GM10266 (cell line): ENCODE measurements at regions not wholly inside any gene's neighbourhood (a gene's known extent, or its start where the extent isn't known, plus 50 kb on each side); places are given as distances from the start of the nearest gene placed in this dataset.

ENCODE experiments used
- DNase-seq: peaks from one replicate; pipeline ENCODE4 v3.0.0; 2012; ENCODE audit errors: extremely low spot score
- TF ChIP-seq, protein P1 (sequence below): IDR thresholded peaks from 2 replicates; pipeline ENCODE4 v1.5.1; 2012; ENCODE audit warnings: mild to moderate bottlenecking, low read depth; ENCODE audit not compliant: control insufficient read depth, insufficient read depth; ENCODE audit errors: missing control alignments

- TF ChIP-seq, protein P1, sequence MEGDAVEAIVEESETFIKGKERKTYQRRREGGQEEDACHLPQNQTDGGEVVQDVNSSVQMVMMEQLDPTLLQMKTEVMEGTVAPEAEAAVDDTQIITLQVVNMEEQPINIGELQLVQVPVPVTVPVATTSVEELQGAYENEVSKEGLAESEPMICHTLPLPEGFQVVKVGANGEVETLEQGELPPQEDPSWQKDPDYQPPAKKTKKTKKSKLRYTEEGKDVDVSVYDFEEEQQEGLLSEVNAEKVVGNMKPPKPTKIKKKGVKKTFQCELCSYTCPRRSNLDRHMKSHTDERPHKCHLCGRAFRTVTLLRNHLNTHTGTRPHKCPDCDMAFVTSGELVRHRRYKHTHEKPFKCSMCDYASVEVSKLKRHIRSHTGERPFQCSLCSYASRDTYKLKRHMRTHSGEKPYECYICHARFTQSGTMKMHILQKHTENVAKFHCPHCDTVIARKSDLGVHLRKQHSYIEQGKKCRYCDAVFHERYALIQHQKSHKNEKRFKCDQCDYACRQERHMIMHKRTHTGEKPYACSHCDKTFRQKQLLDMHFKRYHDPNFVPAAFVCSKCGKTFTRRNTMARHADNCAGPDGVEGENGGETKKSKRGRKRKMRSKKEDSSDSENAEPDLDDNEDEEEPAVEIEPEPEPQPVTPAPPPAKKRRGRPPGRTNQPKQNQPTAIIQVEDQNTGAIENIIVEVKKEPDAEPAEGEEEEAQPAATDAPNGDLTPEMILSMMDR = no peak
- no peak for DNase-seq
Measured at GRCh38 chr4:126986005-126986404, 646.8 kb upstream of the INTU start.

DNA sequence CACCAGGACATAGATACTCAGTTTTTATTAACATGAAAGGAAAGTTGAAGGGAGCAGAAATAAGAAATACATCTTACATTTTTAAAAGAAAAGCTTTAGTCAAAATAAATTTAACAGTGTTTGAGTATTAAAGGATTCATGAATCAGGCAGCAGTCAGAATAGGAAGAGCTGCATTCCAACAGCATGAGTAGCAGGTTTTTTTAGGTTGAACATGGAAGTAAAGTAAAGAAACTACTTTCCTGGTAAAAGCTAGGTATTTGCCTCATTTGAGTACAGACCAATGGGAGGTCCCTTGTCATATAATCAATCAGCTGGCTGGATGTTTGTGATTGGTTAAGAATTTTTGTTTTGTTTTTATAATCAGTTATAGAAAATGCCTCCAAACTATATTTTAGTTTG lies 645.9 kb upstream of the INTU start:
- TF ChIP-seq, protein P1 = no peak
- no peak for DNase-seq

- TF ChIP-seq, protein P1 = no peak
- no peak for DNase-seq
Measured at GRCh38 chr4:126991965-126992364, 640.8 kb upstream of the INTU start.

GRCh38 chr4:126992910-126993309 lies 639.8 kb upstream of the INTU start:
- DNase-seq = no peak
- TF ChIP-seq, protein P1 = no peak

DNA sequence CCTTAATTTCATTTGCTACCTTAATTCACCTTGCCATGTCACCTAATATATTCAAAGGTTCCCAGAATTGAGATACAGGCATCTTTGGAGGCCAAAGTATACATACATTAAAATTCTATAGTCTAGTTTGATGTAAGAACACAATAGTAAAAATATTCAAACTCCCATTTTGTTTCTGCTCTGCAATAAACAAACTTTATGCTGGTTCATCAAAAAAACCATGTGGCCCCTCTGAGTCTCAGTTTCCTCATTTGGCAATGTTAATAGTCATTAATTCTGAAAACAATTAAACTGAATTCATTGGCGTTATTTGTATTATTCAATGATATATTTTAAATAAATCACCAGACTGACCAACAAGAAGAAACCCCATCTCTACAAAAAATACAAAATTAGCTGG lies 639.4 kb upstream of the INTU start:
- TF ChIP-seq, protein P1 = no peak

GRCh38 chr4:126995235-126995634 lies 637.5 kb upstream of the INTU start:
- TF ChIP-seq, protein P1 = no peak
- no peak for DNase-seq

More for the DNA sequence above, 639.4 kb upstream of the INTU start:
- DNase-seq = no peak

DNA sequence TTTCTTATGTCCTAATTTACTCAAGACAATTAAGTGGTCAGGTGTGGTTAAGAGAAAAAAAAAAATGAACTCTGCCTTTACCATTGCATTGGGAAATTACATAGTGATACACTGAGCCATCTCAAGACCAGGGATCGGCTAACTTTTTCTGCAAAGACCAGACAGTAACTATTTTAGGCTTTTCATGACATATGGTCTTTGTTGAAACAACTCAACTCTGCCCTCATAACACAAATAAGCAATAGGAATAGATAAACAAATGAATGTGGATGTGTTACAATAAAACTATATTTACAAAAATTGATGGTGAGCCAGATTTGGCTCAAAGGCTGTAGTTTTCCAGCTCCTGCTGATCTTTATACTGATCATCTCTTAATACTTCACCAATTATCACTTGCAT lies 632.6 kb upstream of the INTU start:
- TF ChIP-seq, protein P1 = no peak
- no peak for DNase-seq
